AG08395 (cell line): ENCODE measurements at regions not wholly inside any gene's neighbourhood (a gene's known extent, or its start where the extent isn't known, plus 50 kb on each side); places are given as distances from the start of the nearest gene placed in this dataset.

Experiments
- DNase-seq: peaks from one replicate; pipeline ENCODE4 v3.0.0; 2012; ENCODE audit warnings: mixed read lengths, low spot score

- DNase-seq: no peak
Measured at GRCh38 chr2:133945089-133945488, 308.8 kb upstream of the MGAT5 start.

- DNase-seq: no peak
Measured at GRCh38 chr2:133947057-133947456, 306.8 kb upstream of the MGAT5 start.

- DNase-seq: no peak
Measured at GRCh38 chr2:133948610-133949290, 305.1 kb upstream of the MGAT5 start.

- DNase-seq: no peak
Measured at GRCh38 chr2:133949595-133949994, 304.3 kb upstream of the MGAT5 start.

GRCh38 chr2:133951209-133951608 is 302.7 kb upstream of the MGAT5 start:
- DNase-seq: no peak

GRCh38 chr2:133952420-133952819 is 301.5 kb upstream of the MGAT5 start:
- DNase-seq: no peak

GRCh38 chr2:133952896-133953295 is 301.0 kb upstream of the MGAT5 start:
- no peak for DNase-seq

GRCh38 chr2:133953524-133953923 is 300.3 kb upstream of the MGAT5 start:
- no peak for DNase-seq

GRCh38 chr2:133954636-133955035 is 299.2 kb upstream of the MGAT5 start:
- DNase-seq: no peak

- DNase-seq: no peak
Measured at GRCh38 chr2:133955169-133955568, 298.7 kb upstream of the MGAT5 start.

- no peak for DNase-seq
Measured at GRCh38 chr2:133956434-133956935, 297.4 kb upstream of the MGAT5 start.

- no peak for DNase-seq
Measured at GRCh38 chr2:133957724-133958480, 296.0 kb upstream of the MGAT5 start.

- DNase-seq: no peak
Measured at GRCh38 chr2:133959066-133959465, 294.8 kb upstream of the MGAT5 start.

- no peak for DNase-seq
Measured at GRCh38 chr2:133966720-133967304, 287.1 kb upstream of the MGAT5 start.

GRCh38 chr2:133967326-133967725 is 286.5 kb upstream of the MGAT5 start:
- DNase-seq: no peak

- DNase-seq: no peak
Measured at GRCh38 chr2:133968446-133968845, 285.4 kb upstream of the MGAT5 start.

GRCh38 chr2:133970641-133971040 is 283.2 kb upstream of the MGAT5 start:
- no peak for DNase-seq

GRCh38 chr2:133972297-133972696 is 281.6 kb upstream of the MGAT5 start:
- DNase-seq: no peak

GRCh38 chr2:133972786-133973185 is 281.1 kb upstream of the MGAT5 start:
- DNase-seq: peak; percentile 73

GRCh38 chr2:133974353-133974752 is 279.5 kb upstream of the MGAT5 start:
- DNase-seq: no peak

GRCh38 chr2:133975135-133975534 is 278.7 kb upstream of the MGAT5 start:
- no peak for DNase-seq

- peak; percentile 6 for DNase-seq
Measured at GRCh38 chr2:133975676-133976428, 278.0 kb upstream of the MGAT5 start.
